ENCODE measurements at regions not wholly inside any gene's neighbourhood (a gene's known extent, or its start where the extent isn't known, plus 50 kb on each side); places are given as distances from the start of the nearest gene placed in this dataset.
A peak's percentile ranks its signal among the peaks of the same experiment; 100 is the strongest.

DNA sequence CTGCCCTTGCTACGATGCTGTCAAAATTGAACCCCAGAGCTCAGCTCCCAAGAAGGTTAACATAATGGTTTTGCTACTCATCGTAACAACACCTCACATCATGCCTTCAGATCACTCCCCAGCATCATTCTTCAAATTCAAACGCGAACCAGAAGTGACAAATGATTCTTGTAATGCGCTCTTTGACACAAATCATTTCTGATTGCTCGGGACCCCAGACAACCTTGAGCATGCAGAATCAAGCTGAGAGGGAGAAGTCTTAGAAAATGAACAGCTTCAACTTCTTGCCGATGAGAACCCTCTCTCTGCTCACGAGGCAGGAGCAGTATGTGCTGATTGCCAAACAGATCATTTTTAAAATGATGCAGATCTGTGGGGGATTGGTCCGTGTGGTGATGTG is 241.0 kb upstream of the ASIC2 start:
- TF ChIP-seq, protein P1, sequence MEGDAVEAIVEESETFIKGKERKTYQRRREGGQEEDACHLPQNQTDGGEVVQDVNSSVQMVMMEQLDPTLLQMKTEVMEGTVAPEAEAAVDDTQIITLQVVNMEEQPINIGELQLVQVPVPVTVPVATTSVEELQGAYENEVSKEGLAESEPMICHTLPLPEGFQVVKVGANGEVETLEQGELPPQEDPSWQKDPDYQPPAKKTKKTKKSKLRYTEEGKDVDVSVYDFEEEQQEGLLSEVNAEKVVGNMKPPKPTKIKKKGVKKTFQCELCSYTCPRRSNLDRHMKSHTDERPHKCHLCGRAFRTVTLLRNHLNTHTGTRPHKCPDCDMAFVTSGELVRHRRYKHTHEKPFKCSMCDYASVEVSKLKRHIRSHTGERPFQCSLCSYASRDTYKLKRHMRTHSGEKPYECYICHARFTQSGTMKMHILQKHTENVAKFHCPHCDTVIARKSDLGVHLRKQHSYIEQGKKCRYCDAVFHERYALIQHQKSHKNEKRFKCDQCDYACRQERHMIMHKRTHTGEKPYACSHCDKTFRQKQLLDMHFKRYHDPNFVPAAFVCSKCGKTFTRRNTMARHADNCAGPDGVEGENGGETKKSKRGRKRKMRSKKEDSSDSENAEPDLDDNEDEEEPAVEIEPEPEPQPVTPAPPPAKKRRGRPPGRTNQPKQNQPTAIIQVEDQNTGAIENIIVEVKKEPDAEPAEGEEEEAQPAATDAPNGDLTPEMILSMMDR (IDR thresholded peaks at IDR 0.05; ENCODE audit: low read depth, low read length): no peak
- no peak for DNase-seq (ENCODE audit: low read depth, low spot score)
- H3K4me3 ChIP-seq (ENCODE audit: low read depth, low read length): no peak overlapping the region
- in situ Hi-C loops (cut with HindIII; ENCODE audit: low sequenced_read_pairs): no loop called here

DNA sequence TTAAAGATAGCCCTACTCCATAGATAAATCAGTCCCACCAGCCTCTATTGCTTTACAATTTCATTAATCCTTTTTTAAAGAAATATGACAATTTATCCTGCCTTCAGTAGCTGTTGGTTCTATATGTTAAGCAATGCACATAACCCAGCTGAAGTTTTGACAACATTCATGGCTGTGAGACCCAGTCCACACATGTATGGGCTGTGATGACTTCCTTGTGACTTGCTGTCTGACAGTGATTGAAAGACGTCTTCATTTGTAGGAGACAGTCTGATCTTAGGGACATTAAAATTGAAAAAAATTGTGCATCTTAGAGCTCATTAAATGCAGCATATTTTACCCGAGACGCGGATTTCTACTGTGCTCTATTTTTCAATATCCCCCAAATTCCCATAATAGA is 252.0 kb upstream of the ASIC2 start:
- in situ Hi-C loops (cut with HindIII; ENCODE audit: low sequenced_read_pairs): no loop called here
- H3K4me3 ChIP-seq (ENCODE audit: low read depth, low read length): no peak overlapping the region
- no peak for DNase-seq (ENCODE audit: low read depth, low spot score)
- TF ChIP-seq, protein P1 (IDR thresholded peaks at IDR 0.05; ENCODE audit: low read depth, low read length): no peak

DNA sequence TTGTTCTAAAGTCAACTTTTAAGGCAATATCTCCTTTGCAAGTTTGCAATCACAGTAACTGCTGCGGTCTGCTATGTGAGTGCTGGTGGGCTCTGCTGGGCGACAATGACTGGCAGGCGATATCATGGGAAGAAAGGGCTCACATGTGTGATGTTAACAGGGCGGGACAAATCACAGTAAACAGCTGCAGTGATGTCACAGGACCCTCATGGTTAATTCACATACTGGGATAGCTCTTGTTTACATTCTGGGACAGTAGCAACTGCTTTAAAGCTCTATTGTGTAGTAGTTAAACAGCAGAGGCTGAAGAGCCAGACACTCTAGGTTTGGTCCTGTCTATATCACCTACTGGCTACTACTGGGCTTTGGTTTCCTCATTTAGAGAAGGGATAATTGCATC is 257.2 kb upstream of the ASIC2 start:
- no peak overlapping the region for H3K4me3 ChIP-seq (ENCODE audit: low read depth, low read length)
- TF ChIP-seq, protein P1 (IDR thresholded peaks at IDR 0.05; ENCODE audit: low read depth, low read length): no peak
- in situ Hi-C loops (cut with HindIII; ENCODE audit: low sequenced_read_pairs): no loop called here
- no peak for DNase-seq (ENCODE audit: low read depth, low spot score)

DNA sequence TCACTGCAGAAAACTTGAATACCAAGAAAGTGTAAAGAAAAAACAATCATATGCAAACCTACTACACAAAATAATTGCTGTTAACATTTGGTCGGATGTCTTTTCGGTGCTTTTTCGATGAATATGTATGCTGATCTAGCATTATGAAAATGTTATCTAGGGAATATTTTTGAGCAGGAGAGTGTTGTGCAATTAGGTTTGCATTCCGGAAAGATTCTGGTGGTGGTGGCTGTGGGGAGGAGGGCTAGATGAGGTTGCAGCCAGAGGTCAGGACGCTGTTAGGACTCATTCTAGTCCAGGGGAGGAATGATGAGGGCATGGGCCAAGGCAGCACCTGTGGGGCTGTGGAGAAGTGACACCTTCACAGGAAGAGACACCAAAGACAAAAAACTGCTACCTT is 258.0 kb upstream of the ASIC2 start:
- in situ Hi-C loops (cut with HindIII; ENCODE audit: low sequenced_read_pairs): no loop called here
- TF ChIP-seq, protein P1 (IDR thresholded peaks at IDR 0.05; ENCODE audit: low read depth, low read length): no peak

DNA sequence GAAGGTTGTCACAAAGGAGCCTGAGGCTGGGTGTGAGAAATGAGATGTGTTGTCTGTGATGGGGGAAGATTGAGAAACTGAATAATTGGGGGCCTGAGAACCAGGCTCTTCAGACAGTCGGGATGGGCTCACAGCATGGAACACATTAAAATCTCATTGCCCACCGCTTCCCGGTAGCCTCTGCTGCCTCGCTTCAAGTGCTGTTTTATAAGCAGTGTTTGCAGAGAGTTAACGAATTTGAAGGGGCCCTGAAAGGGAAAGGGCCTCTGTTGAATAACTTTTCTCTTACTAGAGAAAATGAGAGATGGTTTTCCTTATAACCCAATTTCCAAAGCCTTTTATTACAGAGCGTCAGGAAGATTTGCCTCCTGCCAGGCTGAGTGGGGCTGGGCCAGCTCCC is 258.8 kb upstream of the ASIC2 start:
- no peak for DNase-seq (ENCODE audit: low read depth, low spot score)
- H3K4me3 ChIP-seq (ENCODE audit: low read depth, low read length): no peak overlapping the region
- TF ChIP-seq, protein P1 (IDR thresholded peaks at IDR 0.05; ENCODE audit: low read depth, low read length): no peak
- in situ Hi-C loops (cut with HindIII; ENCODE audit: low sequenced_read_pairs): no loop called here

More for the DNA sequence above, 258.0 kb upstream of the ASIC2 start:
- DNase-seq (ENCODE audit: low read depth, low spot score): no peak
- H3K4me3 ChIP-seq (ENCODE audit: low read depth, low read length): no peak overlapping the region

DNA sequence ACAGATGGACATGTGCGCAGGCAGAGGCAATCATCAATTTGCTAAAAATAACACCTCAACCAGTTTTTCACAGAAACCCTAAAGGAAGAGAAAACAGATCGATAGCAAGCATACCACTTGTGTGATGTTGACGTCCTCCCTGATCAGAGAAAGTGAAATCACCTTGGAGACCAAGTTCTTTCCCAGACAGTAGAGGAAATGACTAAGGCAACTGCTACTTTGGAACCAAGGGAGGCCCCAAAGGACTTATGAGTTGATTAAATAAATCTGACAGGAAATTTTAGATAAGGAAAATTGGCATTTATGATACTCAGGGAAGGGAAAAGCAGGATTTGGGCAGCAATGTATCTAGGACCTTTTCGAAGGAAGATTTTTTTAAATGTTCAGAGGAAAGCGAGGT is 267.1 kb upstream of the ASIC2 start:
- no peak overlapping the region for H3K4me3 ChIP-seq (ENCODE audit: low read depth, low read length)
- in situ Hi-C loops (cut with HindIII; ENCODE audit: low sequenced_read_pairs): no loop called here
- TF ChIP-seq, protein P1 (IDR thresholded peaks at IDR 0.05; ENCODE audit: low read depth, low read length): no peak
- peak; percentile 33 for DNase-seq (ENCODE audit: low read depth, low spot score)

DNA sequence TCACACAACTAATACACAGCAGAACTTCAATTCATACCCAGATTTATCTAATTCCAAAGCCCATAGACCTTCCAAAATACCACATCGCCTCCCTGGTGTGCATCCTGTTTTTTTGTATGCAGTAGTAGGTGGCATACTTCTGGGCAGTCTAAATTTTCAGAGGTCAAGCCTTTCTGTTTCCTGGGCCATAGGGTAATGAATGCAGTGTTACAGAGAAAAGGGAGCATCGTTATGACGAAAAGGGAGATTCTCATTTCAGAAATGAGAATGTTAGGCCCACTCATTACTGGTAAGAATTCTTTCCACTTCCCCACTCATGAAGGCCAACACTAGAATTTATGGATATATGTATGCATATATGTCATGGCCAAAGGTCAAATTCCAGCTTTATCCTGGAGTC is 267.8 kb upstream of the ASIC2 start:
- no peak overlapping the region for H3K4me3 ChIP-seq (ENCODE audit: low read depth, low read length)
- TF ChIP-seq, protein P1 (IDR thresholded peaks at IDR 0.05; ENCODE audit: low read depth, low read length): no peak
- no peak for DNase-seq (ENCODE audit: low read depth, low spot score)
- in situ Hi-C loops (cut with HindIII; ENCODE audit: low sequenced_read_pairs): no loop called here
